ENCODE measurements at regions not wholly inside any gene's neighbourhood (a gene's known extent, or its start where the extent isn't known, plus 50 kb on each side); places are given as distances from the start of the nearest gene placed in this dataset.

GRCh38 chr10:62512732-62513475 lies 138.7 kb downstream of the ZNF365 start:
- no peak overlapping the region for H3K9ac ChIP-seq (replicated peaks; ENCODE audit: extremely low read depth, insufficient read depth, low read length)
- FAIRE-seq (no peak), DNase-seq (ENCODE audit: low read depth, low spot score) (no peak)
- H4K20me1 ChIP-seq (replicated peaks; ENCODE audit: control insufficient read depth, extremely low read depth, insufficient read depth, low read length) = no peaks in the 10 kb centered on the region
- no TSS peak for BruUV-seq (replicated peaks)
- no peaks in the 10 kb centered on the region for H3K9me3 ChIP-seq (replicated peaks; ENCODE audit: control insufficient read depth, insufficient read depth, low read length)
- H3K27ac ChIP-seq (ENCODE audit: insufficient read depth, low read depth, low read length) = no peak overlapping the region
- no peaks in the 10 kb centered on the region for H3K9me1 ChIP-seq (replicated peaks; ENCODE audit: control insufficient read depth, extremely low read depth, insufficient read depth, low read length)
- ChIA-PET POLR2A (no interaction called here), CTCF (interaction anchor here (1.3 kb wide), 1 partner anchor 21 kb away, joined by 3 read pairs; no protein-coding TSS in a partner anchor)
- H3K79me2 ChIP-seq (ENCODE audit: control insufficient read depth, insufficient read depth, low read length) = no peaks in the 10 kb centered on the region
- no peaks in the 10 kb centered on the region for H3K4me1 ChIP-seq (ENCODE audit: control insufficient read depth, extremely low read depth, insufficient read depth, low read length)
- H3K4me3 ChIP-seq (replicated peaks in 1 of 3; ENCODE audit: insufficient read depth in 1 of 3, low read depth in 1 of 3, low read length in 3 of 3) = no peak overlapping the region
- peaks cover 0 to 2% of the 10 kb centered on the region in 2 experiments for H3K27me3 ChIP-seq (ENCODE audit: control insufficient read depth in 2 of 2, insufficient read depth in 2 of 2, low read length in 2 of 2)
- TF ChIP-seq CTCF (IDR thresholded peaks at IDR 0.05; ENCODE audit: extremely low read depth in 1 of 2, insufficient read depth in 1 of 2, low read depth in 1 of 2, low read length in 2 of 2) (no peak), JUN (IDR thresholded peaks at IDR 0.05; ENCODE audit: borderline replicate concordance, insufficient read depth, insufficient read length, low read depth) (no peak), EZH2 (IDR thresholded peaks at IDR 0.05; ENCODE audit: borderline replicate concordance, low read depth, low read length, severe bottlenecking) (no peak), MYC (IDR thresholded peaks at IDR 0.05; ENCODE audit: low read depth, low read length) (no peak), FOS (IDR thresholded peaks at IDR 0.05; ENCODE audit: borderline replicate concordance, insufficient read depth, low read length) (no peak), POLR2A (IDR thresholded peaks at IDR 0.05; ENCODE audit: low read depth, low read length) (no peak), POLR2AphosphoS5 (IDR thresholded peaks at IDR 0.05; ENCODE audit: insufficient read depth, low read depth, low read length) (no peak), GATA2 (IDR thresholded peaks at IDR 0.05; ENCODE audit: insufficient read depth, insufficient read length, low read depth, low read length) (no peak)
- TF ChIP-seq, protein P1, sequence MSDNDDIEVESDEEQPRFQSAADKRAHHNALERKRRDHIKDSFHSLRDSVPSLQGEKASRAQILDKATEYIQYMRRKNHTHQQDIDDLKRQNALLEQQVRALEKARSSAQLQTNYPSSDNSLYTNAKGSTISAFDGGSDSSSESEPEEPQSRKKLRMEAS (IDR thresholded peaks at IDR 0.05; ENCODE audit: insufficient read depth, insufficient read length) = no peak
- H2AFZ ChIP-seq (ENCODE audit: low read depth, low read length) = no peak overlapping the region
- dilution Hi-C loops (cut with MboI; ENCODE audit: extremely low pct_ligation_motif_present, low sequenced_read_pairs) (no loop called here), intact Hi-C loops (cut with micrococcal nuclease) (no loop called here)
- no peaks in the 10 kb centered on the region for H3K36me3 ChIP-seq (ENCODE audit: control insufficient read depth in 2 of 2, extremely low read depth in 1 of 2, insufficient read depth in 2 of 2, low read length in 2 of 2)
- H3K4me2 ChIP-seq (ENCODE audit: insufficient read depth, low read length) = no peak overlapping the region
